ENCODE measurements at regions not wholly inside any gene's neighbourhood (a gene's known extent, or its start where the extent isn't known, plus 50 kb on each side); places are given as distances from the start of the nearest gene placed in this dataset.

DNA sequence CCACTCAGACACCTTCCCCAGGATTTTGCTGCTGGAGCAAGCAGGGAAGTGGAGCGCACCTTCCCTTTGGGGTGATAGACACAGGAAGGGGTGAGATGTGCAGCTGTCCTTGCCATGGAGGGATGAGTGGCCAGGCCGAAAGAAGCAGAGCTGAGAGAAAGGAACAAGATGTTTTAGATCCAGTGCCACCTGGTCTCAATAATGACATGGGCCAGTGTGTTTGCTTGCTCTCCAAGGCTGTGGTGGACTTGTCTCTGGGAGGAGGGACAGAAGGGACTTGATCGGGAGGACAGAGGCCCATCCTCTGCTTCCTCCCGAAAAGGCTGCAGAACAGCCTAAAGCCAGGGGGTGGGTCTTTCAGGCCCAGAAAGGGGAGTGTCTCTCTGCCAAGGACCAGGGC lies 61.7 kb upstream of the CCDC167 start:
- no peaks in the 10 kb centered on the region for H3K9me3 ChIP-seq
- 92% methylated on average over 3 of the region's 4 CpGs for WGBS (ENCODE audit: missing lambda C conversion rate)
- no peak for FAIRE-seq
- POLR2A ChIA-PET: no interaction called here
- H3K4me2 ChIP-seq: no peak overlapping the region
- ATAC-seq: no peak
- TF ChIP-seq CHD2 (IDR thresholded peaks at IDR 0.05; ENCODE audit: low read length, partially characterized antibody): no peak
- TF ChIP-seq TP53 (CRISPR knock-in tag; IDR thresholded peaks at IDR 0.05): no peak
- DNase-seq (ENCODE audit: low read depth in 1 of 2, low spot score in 1 of 2): no peak
- H3K4me3 ChIP-seq: no peak overlapping the region
- H3K27ac ChIP-seq: no peak overlapping the region
- H3K4me1 ChIP-seq: no peaks in the 10 kb centered on the region
- CTCF ChIA-PET: interaction anchor here (1.8 kb wide), 1 partner anchor 131 kb away, joined by 4 read pairs; no protein-coding TSS in a partner anchor

DNA sequence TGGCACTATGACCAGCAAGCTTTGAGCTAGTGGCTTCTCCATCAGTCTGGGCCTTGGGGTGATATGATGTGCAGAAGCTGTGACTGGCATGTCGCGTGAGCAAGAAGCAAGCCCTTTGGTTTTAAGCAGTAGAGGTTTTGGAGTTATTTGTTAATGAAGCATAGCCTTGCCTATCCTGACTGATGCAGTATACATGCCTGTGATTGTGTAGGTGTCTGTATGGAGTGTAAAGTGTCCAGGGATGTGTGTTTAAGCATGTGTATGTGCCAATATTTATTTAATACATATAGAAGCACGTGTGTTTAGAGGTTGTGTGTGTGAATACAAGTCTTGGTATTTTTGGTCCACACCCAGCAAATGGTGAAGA lies 61.0 kb upstream of the CCDC167 start:
- TF ChIP-seq EHMT2 (IDR thresholded peaks at IDR 0.05; ENCODE audit: low read depth) (no peak), BHLHE40 (IDR thresholded peaks at IDR 0.05; ENCODE audit: low read depth, low read length) (no peak), TFCP2L1 (CRISPR knock-in tag; IDR thresholded peaks at IDR 0.05) (no peak), CBX2 (IDR thresholded peaks at IDR 0.05; ENCODE audit: borderline replicate concordance, low read depth) (no peak), HES2 (IDR thresholded peaks at IDR 0.05) (no peak), FOSB (CRISPR knock-in tag; IDR thresholded peaks at IDR 0.05) (no peak), PHF8 (IDR thresholded peaks at IDR 0.05; ENCODE audit: borderline replicate concordance, low read depth) (no peak), KDM5A (IDR thresholded peaks at IDR 0.05) (no peak), FOSL2 (IDR thresholded peaks at IDR 0.05) (no peak), FOSL2 (CRISPR knock-in tag; IDR thresholded peaks at IDR 0.05) (no peak), POLR2A (IDR thresholded peaks at IDR 0.05; ENCODE audit: low read length) (no peak), ZSCAN20 (CRISPR knock-in tag; IDR thresholded peaks at IDR 0.05) (no peak)
- Histone ChIP-seq H3K4me1 (no peaks in the 10 kb centered on the region), H3K4me2 (no peak overlapping the region), H3K4me3 (no peak overlapping the region), H3K9me3 (no peaks in the 10 kb centered on the region), H3K27ac (no peak overlapping the region)
- POLR2A ChIA-PET: no interaction called here
- DNase-seq (ENCODE audit: low read depth in 1 of 2, low spot score in 1 of 2): no peak
- no peak for ATAC-seq
- no peak for FAIRE-seq
- WGBS (ENCODE audit: missing lambda C conversion rate): 81% methylated on average over 3 of the region's 3 CpGs
- CTCF ChIA-PET: interaction anchor here (1.0 to 2.1 kb wide), 2 partner anchors 22 to 123 kb away, joined by 3 to 5 read pairs; no protein-coding TSS in a partner anchor

DNA sequence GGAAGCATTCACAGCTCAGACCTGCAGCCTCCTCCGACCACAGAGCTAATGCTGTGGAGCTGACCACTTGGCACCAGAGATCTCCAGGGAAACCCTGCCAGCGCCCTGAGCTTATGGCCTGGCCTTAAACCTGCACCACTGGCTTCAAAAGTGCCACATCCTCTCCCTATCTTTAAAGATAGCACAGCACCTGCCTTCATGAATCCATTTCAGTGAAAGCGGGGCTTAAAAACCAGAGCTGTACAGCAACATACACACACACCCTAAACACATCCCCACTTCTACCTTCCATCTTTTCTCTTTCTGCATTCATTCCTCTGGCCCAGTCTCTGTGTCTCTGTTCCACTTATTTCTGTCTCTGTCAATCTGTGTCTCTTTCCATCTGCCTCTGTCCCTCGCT lies 59.8 kb upstream of the CCDC167 start:
- FAIRE-seq: no peak
- no peak overlapping the region for H3K4me3 ChIP-seq
- ATAC-seq: no peak
- POLR2A ChIA-PET: no interaction called here
- no peak overlapping the region for H3K4me2 ChIP-seq
- H3K4me1 ChIP-seq: peaks cover 6% of the 10 kb centered on the region
- DNase-seq (ENCODE audit: low read depth in 1 of 2, low spot score in 1 of 2): no peak
- no peak for TF ChIP-seq GATA3 (IDR thresholded peaks at IDR 0.05; ENCODE audit: borderline replicate concordance)
- TF ChIP-seq, protein P1, sequence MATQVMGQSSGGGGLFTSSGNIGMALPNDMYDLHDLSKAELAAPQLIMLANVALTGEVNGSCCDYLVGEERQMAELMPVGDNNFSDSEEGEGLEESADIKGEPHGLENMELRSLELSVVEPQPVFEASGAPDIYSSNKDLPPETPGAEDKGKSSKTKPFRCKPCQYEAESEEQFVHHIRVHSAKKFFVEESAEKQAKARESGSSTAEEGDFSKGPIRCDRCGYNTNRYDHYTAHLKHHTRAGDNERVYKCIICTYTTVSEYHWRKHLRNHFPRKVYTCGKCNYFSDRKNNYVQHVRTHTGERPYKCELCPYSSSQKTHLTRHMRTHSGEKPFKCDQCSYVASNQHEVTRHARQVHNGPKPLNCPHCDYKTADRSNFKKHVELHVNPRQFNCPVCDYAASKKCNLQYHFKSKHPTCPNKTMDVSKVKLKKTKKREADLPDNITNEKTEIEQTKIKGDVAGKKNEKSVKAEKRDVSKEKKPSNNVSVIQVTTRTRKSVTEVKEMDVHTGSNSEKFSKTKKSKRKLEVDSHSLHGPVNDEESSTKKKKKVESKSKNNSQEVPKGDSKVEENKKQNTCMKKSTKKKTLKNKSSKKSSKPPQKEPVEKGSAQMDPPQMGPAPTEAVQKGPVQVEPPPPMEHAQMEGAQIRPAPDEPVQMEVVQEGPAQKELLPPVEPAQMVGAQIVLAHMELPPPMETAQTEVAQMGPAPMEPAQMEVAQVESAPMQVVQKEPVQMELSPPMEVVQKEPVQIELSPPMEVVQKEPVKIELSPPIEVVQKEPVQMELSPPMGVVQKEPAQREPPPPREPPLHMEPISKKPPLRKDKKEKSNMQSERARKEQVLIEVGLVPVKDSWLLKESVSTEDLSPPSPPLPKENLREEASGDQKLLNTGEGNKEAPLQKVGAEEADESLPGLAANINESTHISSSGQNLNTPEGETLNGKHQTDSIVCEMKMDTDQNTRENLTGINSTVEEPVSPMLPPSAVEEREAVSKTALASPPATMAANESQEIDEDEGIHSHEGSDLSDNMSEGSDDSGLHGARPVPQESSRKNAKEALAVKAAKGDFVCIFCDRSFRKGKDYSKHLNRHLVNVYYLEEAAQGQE (IDR thresholded peaks at IDR 0.05): no peak
- TF ChIP-seq ZFP36 (IDR thresholded peaks at IDR 0.05; ENCODE audit: borderline replicate concordance, partially characterized antibody): no peak
- no peak for TF ChIP-seq POLR2A (IDR thresholded peaks at IDR 0.05; ENCODE audit: low read length)
- TF ChIP-seq KDM5A (IDR thresholded peaks at IDR 0.05): no peak
- no peak for TF ChIP-seq EHMT2 (IDR thresholded peaks at IDR 0.05; ENCODE audit: low read depth)
- no peak for TF ChIP-seq MAFK (IDR thresholded peaks at IDR 0.05; ENCODE audit: partially characterized antibody)
- TF ChIP-seq FOSB (CRISPR knock-in tag; IDR thresholded peaks at IDR 0.05): no peak
- TF ChIP-seq HEYL (CRISPR knock-in tag; IDR thresholded peaks at IDR 0.05): no peak
- TF ChIP-seq NPAS2 (CRISPR knock-in tag; IDR thresholded peaks at IDR 0.05; ENCODE audit: borderline replicate concordance): no peak
- TF ChIP-seq MYC (IDR thresholded peaks at IDR 0.05; ENCODE audit: borderline replicate concordance, low read length): no peak
- no peak for TF ChIP-seq CHD4 (IDR thresholded peaks at IDR 0.05; ENCODE audit: borderline replicate concordance)
- TF ChIP-seq FOXS1 (CRISPR knock-in tag; IDR thresholded peaks at IDR 0.05): no peak
- TF ChIP-seq ESRRA (IDR thresholded peaks at IDR 0.05; ENCODE audit: borderline replicate concordance, low read length): no peak
- TF ChIP-seq, protein P2, sequence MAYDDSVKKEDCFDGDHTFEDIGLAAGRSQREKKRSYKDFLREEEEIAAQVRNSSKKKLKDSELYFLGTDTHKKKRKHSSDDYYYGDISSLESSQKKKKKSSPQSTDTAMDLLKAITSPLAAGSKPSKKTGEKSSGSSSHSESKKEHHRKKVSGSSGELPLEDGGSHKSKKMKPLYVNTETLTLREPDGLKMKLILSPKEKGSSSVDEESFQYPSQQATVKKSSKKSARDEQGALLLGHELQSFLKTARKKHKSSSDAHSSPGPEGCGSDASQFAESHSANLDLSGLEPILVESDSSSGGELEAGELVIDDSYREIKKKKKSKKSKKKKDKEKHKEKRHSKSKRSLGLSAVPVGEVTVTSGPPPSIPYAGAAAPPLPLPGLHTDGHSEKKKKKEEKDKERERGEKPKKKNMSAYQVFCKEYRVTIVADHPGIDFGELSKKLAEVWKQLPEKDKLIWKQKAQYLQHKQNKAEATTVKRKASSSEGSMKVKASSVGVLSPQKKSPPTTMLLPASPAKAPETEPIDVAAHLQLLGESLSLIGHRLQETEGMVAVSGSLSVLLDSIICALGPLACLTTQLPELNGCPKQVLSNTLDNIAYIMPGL (CRISPR knock-in tag; IDR thresholded peaks at IDR 0.05; ENCODE audit: borderline replicate concordance): no peak
- TF ChIP-seq RARB (CRISPR knock-in tag; IDR thresholded peaks at IDR 0.05): no peak
- TF ChIP-seq MAX (IDR thresholded peaks at IDR 0.05): no peak
- no peak for TF ChIP-seq ZSCAN20 (CRISPR knock-in tag; IDR thresholded peaks at IDR 0.05)
- TF ChIP-seq HOXB13 (CRISPR knock-in tag; IDR thresholded peaks at IDR 0.05; ENCODE audit: low read depth): no peak
- H3K27ac ChIP-seq: no peak overlapping the region
- CTCF ChIA-PET: interaction anchor here (1.8 to 2.1 kb wide), 2 partner anchors 13 to 21 kb away, joined by 5 read pairs; no protein-coding TSS in a partner anchor
- WGBS (ENCODE audit: missing lambda C conversion rate): 53% methylated on average over 3 of the region's 4 CpGs
- H3K9me3 ChIP-seq: no peaks in the 10 kb centered on the region

Measured in A549 (cell line).